ENCODE measurements at regions not wholly inside any gene's neighbourhood (a gene's known extent, or its start where the extent isn't known, plus 50 kb on each side); places are given as distances from the start of the nearest gene placed in this dataset.

DNA sequence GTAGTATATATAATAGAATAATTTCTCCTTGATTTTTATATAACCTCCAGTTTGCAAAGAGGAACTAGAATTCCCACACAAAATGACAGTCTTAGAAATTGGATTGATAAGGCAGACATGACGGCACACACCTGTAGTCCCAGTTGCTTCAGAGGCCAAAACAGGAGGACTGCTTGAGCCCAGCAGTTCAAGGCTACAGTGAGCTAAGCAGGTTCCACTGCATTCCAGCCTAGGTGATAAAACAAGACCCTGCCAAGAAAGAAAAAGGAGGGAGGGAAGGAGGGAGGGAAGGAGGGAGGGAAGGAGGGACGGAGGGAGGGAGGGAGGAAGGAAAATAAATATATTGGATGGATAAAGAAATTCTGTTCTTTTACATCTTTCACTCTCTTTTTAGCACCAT is 77.6 kb upstream of the SASH1 start:
- TF ChIP-seq, protein P1, sequence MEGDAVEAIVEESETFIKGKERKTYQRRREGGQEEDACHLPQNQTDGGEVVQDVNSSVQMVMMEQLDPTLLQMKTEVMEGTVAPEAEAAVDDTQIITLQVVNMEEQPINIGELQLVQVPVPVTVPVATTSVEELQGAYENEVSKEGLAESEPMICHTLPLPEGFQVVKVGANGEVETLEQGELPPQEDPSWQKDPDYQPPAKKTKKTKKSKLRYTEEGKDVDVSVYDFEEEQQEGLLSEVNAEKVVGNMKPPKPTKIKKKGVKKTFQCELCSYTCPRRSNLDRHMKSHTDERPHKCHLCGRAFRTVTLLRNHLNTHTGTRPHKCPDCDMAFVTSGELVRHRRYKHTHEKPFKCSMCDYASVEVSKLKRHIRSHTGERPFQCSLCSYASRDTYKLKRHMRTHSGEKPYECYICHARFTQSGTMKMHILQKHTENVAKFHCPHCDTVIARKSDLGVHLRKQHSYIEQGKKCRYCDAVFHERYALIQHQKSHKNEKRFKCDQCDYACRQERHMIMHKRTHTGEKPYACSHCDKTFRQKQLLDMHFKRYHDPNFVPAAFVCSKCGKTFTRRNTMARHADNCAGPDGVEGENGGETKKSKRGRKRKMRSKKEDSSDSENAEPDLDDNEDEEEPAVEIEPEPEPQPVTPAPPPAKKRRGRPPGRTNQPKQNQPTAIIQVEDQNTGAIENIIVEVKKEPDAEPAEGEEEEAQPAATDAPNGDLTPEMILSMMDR (IDR thresholded peaks at IDR 0.05): no peak
- no peak for TF ChIP-seq ZFX (IDR thresholded peaks at IDR 0.05; ENCODE audit: borderline replicate concordance)
